ENCODE measurements at regions not wholly inside any gene's neighbourhood (a gene's known extent, or its start where the extent isn't known, plus 50 kb on each side); places are given as distances from the start of the nearest gene placed in this dataset.

DNA sequence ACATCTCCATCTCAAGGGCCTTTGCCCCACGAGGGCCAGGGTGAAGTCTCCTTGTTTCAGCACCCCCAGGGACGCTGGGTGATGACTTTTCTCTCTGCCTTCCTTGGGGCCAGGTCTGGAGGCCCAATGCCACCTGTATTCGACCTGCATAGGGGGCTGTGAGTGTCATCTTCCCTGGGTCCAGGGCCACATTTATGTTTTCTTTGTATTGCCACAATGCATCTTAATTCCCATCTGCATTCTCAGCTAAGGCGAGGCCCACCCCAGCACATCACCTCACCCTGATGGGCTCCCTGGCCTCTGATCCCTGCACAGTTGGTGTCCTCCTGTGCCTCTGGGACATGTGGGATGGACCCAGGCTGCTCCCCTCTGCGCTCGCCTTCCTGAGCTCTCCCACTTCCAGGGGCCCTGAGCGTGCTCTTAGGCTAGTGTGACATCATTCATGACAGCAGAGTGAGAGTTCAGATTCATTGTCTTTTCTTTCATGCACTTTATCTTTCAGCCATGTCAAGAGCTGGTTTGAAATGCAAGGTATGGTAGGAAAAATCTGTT, 122.0 kb upstream of the COPS8 start:
- Histone ChIP-seq H3K9ac (ENCODE audit: low read depth, low read length) (no peak overlapping the region), H3K27me3 (ENCODE audit: control insufficient read depth, insufficient read depth, low read length) (no peaks in the 10 kb centered on the region), H3K4me2 (ENCODE audit: low read length) (no peak overlapping the region), H3K36me3 (ENCODE audit: insufficient read depth, low read length) (no peaks in the 10 kb centered on the region), H3K9me3 (replicated peaks; ENCODE audit: low read length) (no peaks in the 10 kb centered on the region), H3K4me1 (ENCODE audit: control insufficient read depth, insufficient read depth, low read length) (no peaks in the 10 kb centered on the region), H3K4me3 (ENCODE audit: low read length) (no peak overlapping the region)

DNA sequence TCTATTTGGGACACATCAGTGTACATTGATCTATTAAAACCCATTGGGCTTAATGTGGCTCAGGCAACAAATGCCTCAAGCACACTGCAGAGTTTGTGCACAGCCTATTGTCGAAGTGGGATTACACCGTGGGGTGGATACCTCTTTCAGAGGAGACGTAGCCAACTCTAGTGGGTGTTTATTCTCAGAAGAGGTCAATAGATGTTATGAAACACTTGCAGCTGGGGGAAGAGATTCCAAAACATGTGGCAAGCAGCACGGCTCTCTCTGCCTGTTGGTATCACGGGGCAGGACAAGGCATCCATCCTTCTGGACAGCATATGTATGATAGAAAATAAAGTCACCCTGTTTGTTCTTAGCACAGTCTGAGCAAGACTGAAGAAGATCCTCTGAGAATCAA, 121.4 kb upstream of the COPS8 start:
- Histone ChIP-seq H3K4me3 (ENCODE audit: low read length) (no peak overlapping the region), H3K36me3 (ENCODE audit: insufficient read depth, low read length) (no peaks in the 10 kb centered on the region), H3K9me3 (replicated peaks; ENCODE audit: low read length) (no peaks in the 10 kb centered on the region), H3K4me1 (ENCODE audit: control insufficient read depth, insufficient read depth, low read length) (no peaks in the 10 kb centered on the region), H3K27me3 (ENCODE audit: control insufficient read depth, insufficient read depth, low read length) (no peaks in the 10 kb centered on the region), H3K4me2 (ENCODE audit: low read length) (no peak overlapping the region), H3K9ac (ENCODE audit: low read depth, low read length) (no peak overlapping the region)

DNA sequence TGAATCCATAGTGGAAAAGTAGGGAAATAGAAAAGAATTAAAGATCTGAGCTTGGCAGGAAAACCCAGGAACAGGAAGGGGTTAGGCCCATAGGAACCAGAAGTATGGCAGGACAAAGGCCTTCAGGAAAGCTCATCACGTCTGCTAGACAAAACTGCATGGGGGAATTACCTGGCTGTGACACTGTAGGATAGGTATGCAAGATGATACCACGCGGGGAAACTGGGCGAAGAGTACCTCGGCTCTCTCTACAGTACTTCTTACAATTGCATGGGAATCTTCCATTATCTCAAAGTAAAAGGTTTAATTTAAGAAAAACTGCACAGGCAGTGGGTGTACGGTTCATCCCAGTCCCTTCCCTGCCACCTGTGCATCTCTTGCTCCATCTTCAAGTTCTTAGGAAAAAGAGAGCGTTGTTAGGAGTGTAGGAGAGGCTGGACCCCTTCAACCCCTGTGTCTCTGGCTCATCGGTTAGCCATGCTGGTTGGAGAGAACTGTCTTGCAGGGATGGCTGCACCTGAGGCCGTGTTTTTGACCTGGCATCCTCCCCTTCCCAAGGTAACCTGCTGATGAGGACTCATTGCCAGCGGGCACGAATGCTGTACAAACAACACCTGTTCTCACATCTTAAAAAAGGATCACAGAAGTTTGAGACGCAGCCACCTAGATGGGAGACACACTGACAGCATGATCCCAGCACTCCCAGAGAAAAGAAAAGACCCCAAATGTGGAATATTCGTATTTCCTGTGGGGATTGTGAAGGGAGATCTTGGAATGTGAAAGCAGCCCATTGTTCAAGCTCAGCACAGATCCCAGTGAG, 120.5 kb upstream of the COPS8 start:
- Histone ChIP-seq H3K9ac (ENCODE audit: low read depth, low read length) (no peak overlapping the region), H3K36me3 (ENCODE audit: insufficient read depth, low read length) (no peaks in the 10 kb centered on the region), H3K9me3 (replicated peaks; ENCODE audit: low read length) (no peaks in the 10 kb centered on the region), H3K4me1 (ENCODE audit: control insufficient read depth, insufficient read depth, low read length) (no peaks in the 10 kb centered on the region), H3K4me2 (ENCODE audit: low read length) (no peak overlapping the region), H3K4me3 (ENCODE audit: low read length) (no peak overlapping the region), H3K27me3 (ENCODE audit: control insufficient read depth, insufficient read depth, low read length) (no peaks in the 10 kb centered on the region)

DNA sequence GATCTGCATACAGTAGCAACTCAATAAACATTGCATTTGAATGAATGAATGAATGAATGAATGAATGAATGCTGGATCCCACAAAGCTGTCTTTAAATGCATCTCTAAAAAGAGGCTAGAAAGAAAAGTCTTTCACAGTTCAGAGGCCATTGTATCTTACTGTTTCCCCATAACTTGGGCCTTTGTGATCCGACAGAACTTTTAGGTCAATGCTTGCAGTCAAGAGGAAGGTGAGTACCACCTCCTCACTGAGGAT, 119.9 kb upstream of the COPS8 start:
- H3K4me1 ChIP-seq (ENCODE audit: control insufficient read depth, insufficient read depth, low read length), result no peaks in the 10 kb centered on the region
- H3K36me3 ChIP-seq (ENCODE audit: insufficient read depth, low read length), result no peaks in the 10 kb centered on the region
- H3K27me3 ChIP-seq (ENCODE audit: control insufficient read depth, insufficient read depth, low read length), result no peaks in the 10 kb centered on the region
- no peak overlapping the region for H3K4me2 ChIP-seq (ENCODE audit: low read length)
- no peaks in the 10 kb centered on the region for H3K9me3 ChIP-seq (replicated peaks; ENCODE audit: low read length)
- H3K9ac ChIP-seq (ENCODE audit: low read depth, low read length), result no peak overlapping the region
- no peak overlapping the region for H3K4me3 ChIP-seq (ENCODE audit: low read length)

DNA sequence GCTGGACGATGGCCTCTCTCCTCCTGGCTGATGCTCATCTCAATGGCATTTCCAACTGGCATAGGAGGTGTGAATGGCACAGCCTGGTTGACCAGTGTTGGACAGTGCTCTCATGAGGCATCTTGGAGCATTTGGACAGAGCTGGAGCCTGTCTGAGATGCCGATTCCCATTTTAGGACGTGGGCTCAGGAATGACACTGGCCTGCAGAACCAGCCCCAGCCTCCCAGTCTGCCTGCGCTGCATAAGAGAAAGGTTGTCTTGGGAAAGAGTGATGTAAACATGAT, 118.2 kb upstream of the COPS8 start:
- Histone ChIP-seq H3K9me3 (replicated peaks; ENCODE audit: low read length) (no peaks in the 10 kb centered on the region), H3K4me2 (ENCODE audit: low read length) (no peak overlapping the region), H3K27me3 (ENCODE audit: control insufficient read depth, insufficient read depth, low read length) (peaks cover 7% of the 10 kb centered on the region), H3K4me3 (ENCODE audit: low read length) (no peak overlapping the region), H3K9ac (ENCODE audit: low read depth, low read length) (no peak overlapping the region), H3K36me3 (ENCODE audit: insufficient read depth, low read length) (no peaks in the 10 kb centered on the region), H3K4me1 (ENCODE audit: control insufficient read depth, insufficient read depth, low read length) (no peaks in the 10 kb centered on the region)

DNA sequence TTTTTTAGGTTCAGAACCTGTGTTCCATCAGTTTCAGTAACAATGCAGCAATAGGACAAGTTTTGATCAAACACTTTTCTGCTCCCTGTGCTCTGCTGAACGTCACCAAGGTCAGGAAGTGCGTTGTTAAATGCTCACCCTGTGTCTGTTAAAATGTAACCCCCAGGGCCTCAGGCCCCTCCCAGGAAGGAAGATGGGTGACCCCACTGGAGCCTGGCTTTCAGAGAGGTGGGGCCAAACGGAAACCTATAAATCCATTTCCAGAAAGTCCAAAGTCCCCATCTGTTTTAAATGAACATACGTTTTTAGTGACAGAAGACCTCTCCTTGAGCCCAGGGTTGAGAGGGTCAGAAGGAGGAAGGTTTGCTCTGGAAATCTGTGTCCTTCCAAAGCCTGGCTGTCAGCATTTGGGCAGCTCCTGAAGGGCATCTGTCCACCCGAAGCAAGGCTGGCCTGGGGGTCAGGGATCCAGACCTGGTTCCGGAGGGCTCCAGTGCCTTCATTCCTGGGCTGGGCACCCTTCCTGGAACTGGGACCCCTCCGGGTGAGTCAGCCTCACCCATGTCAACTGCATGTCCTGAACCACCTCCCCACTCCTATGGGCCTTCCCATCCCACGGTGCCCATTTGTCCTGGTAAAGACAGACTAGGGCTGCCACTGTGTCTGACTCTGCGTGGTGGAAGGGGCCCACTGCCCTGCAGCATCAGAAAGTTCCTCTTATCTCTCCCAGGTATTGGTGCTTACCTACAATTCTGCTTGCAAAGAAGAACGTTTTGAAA, 117.4 kb upstream of the COPS8 start:
- Histone ChIP-seq H3K4me1 (ENCODE audit: control insufficient read depth, insufficient read depth, low read length) (no peaks in the 10 kb centered on the region), H3K36me3 (ENCODE audit: insufficient read depth, low read length) (no peaks in the 10 kb centered on the region), H3K4me2 (ENCODE audit: low read length) (no peak overlapping the region), H3K9ac (ENCODE audit: low read depth, low read length) (no peak overlapping the region), H3K4me3 (ENCODE audit: low read length) (no peak overlapping the region), H3K9me3 (replicated peaks; ENCODE audit: low read length) (no peaks in the 10 kb centered on the region), H3K27me3 (ENCODE audit: control insufficient read depth, insufficient read depth, low read length) (peaks cover 12% of the 10 kb centered on the region)

DNA sequence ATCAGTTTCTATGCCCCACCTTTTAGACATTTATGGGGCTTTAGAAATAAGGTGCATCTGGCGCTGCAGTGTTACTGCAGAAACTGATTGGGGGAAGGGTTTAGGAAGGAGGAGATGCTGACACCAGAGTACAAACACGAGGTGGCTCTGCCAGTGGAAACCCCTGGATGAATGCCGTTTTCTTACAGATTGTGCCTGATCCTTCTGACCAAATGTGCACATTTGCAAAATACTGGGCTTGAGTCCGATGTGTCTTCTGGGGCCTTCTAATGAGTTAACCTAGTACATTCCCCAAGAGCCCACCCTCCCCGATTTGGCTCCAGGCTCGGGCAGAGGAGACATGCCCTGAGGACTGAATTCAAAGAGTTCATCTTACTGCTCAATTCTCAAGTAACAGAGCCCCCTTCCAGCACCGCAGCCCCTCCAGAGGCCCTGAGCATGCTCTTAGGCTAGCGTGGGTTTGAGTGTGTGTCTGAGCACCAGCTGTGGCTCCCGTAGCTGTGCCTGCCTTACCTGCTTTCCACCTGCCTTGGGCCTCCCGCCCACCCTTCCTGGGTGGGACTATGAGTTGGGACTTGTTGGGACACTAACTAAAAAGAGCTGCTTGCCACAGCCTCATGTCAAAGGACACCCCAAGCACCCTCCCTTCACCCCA, 116.7 kb upstream of the COPS8 start:
- Histone ChIP-seq H3K9ac (ENCODE audit: low read depth, low read length) (no peak overlapping the region), H3K4me1 (ENCODE audit: control insufficient read depth, insufficient read depth, low read length) (no peaks in the 10 kb centered on the region), H3K4me3 (ENCODE audit: low read length) (no peak overlapping the region), H3K36me3 (ENCODE audit: insufficient read depth, low read length) (no peaks in the 10 kb centered on the region), H3K27me3 (ENCODE audit: control insufficient read depth, insufficient read depth, low read length) (peaks cover 12% of the 10 kb centered on the region), H3K9me3 (replicated peaks; ENCODE audit: low read length) (no peaks in the 10 kb centered on the region), H3K4me2 (ENCODE audit: low read length) (no peak overlapping the region)

DNA sequence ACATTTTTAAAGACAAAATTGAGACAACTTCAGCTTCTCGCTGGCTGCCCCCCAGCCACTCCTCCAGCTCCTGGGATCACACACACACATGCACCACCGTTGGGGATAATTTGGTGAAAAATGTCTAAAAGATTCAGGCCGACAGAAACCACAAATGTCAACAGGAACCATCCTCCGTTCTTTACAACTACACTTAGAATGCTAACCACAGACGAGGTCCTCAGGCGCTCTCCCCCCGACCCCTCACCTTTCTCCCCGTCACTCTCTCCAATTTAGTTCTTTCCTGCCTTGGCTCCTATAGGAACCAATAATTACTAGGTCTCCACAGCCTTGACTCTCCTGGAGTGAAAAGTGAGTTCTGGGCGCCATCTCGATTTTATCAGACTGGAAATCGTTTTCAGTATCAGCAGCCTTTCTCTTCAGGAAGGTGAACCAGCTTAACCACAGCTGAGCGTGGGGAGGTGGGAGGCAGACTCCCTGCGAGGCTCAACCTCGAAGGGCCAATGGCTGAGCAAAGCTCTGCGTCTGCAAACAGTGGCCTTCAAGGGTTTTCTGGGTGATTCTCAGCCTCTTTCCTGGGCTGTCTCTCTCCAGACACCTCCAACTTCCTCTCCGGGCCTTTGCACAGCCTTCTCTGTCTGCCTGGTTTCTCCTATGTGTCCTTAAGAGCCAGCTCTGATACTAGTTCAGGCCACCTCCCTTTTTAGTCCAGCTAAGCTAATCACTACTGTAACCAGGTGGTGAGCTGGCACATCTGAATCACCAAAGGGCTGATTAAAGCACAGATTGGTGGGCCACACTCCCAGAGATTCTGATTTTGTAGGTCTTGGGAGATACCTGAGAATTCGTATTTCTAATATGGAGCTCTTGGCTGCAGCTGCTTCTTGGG, 115.7 kb upstream of the COPS8 start:
- Histone ChIP-seq H3K9ac (ENCODE audit: low read depth, low read length) (no peak overlapping the region), H3K36me3 (ENCODE audit: insufficient read depth, low read length) (no peaks in the 10 kb centered on the region), H3K9me3 (replicated peaks; ENCODE audit: low read length) (no peaks in the 10 kb centered on the region), H3K4me1 (ENCODE audit: control insufficient read depth, insufficient read depth, low read length) (no peaks in the 10 kb centered on the region), H3K27me3 (ENCODE audit: control insufficient read depth, insufficient read depth, low read length) (peaks cover 12% of the 10 kb centered on the region), H3K4me3 (ENCODE audit: low read length) (no peak overlapping the region), H3K4me2 (ENCODE audit: low read length) (no peak overlapping the region)

DNA sequence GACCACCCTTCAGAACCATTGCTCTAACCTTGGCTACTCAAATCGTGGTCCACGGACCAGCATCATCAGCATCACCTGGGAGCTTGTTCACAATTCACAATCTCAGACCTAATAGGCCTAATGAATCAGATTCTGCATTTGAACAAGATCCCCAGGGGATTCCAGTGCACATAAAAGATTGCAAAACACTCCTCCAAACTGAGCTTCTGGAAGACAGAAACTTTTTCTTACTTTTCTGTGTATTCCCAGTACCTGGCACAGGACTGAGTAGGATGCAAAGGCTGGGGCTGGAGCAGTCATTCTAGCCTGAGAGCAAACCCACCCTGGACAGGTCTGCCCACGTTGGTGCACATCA, 115.1 kb upstream of the COPS8 start:
- no peaks in the 10 kb centered on the region for H3K9me3 ChIP-seq (replicated peaks; ENCODE audit: low read length)
- H3K4me2 ChIP-seq (ENCODE audit: low read length), result no peak overlapping the region
- no peaks in the 10 kb centered on the region for H3K4me1 ChIP-seq (ENCODE audit: control insufficient read depth, insufficient read depth, low read length)
- H3K4me3 ChIP-seq (ENCODE audit: low read length), result no peak overlapping the region
- H3K27me3 ChIP-seq (ENCODE audit: control insufficient read depth, insufficient read depth, low read length), result peaks cover 12% of the 10 kb centered on the region
- H3K36me3 ChIP-seq (ENCODE audit: insufficient read depth, low read length), result no peaks in the 10 kb centered on the region
- H3K9ac ChIP-seq (ENCODE audit: low read depth, low read length), result no peak overlapping the region

DNA sequence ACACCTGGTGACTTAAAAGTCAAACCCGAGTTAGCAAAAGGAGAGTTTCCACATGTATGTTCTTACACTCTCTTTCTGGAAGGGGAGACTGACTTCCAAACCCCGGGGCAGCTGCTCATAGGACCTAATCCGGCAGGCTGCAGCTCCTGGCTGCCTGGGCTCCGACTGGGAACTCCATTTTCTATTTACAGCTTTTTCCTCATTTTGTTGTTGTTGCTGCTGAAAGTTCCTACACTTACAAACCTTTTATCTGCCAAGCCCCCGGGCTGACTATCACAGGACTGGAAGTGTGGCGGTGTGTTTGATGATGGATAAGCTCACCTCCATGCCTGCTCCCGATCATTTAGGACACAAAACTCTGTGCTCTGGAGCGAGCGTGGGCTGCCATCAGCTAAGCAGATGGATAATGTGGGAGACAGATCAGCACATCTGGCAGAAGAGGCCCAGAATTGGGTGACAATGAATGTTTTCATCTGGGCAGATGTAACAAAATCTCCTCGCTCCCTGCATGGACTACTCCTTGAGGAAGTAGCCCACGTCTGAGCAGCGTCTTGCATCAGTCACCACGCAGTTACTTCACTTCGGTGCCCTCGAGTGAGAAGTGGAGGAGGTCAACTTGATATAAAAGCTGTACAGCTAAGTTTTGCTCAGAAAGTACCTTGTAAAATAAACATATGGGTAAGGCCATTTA, 114.4 kb upstream of the COPS8 start:
- Histone ChIP-seq H3K9me3 (replicated peaks; ENCODE audit: low read length) (no peaks in the 10 kb centered on the region), H3K4me2 (ENCODE audit: low read length) (no peak overlapping the region), H3K4me3 (ENCODE audit: low read length) (no peak overlapping the region), H3K36me3 (ENCODE audit: insufficient read depth, low read length) (no peaks in the 10 kb centered on the region), H3K27me3 (ENCODE audit: control insufficient read depth, insufficient read depth, low read length) (peaks cover 17% of the 10 kb centered on the region), H3K4me1 (ENCODE audit: control insufficient read depth, insufficient read depth, low read length) (no peaks in the 10 kb centered on the region), H3K9ac (ENCODE audit: low read depth, low read length) (no peak overlapping the region)

Measured in skeletal muscle satellite cell (primary cell).